ENCODE measurements at regions not wholly inside any gene's neighbourhood (a gene's known extent, or its start where the extent isn't known, plus 50 kb on each side); places are given as distances from the start of the nearest gene placed in this dataset.
"Not testable (repeated sequence)": the region's sequence is repeated elsewhere in the genome, so short reads cannot be mapped to it uniquely, and the experiment has no call there.

DNA sequence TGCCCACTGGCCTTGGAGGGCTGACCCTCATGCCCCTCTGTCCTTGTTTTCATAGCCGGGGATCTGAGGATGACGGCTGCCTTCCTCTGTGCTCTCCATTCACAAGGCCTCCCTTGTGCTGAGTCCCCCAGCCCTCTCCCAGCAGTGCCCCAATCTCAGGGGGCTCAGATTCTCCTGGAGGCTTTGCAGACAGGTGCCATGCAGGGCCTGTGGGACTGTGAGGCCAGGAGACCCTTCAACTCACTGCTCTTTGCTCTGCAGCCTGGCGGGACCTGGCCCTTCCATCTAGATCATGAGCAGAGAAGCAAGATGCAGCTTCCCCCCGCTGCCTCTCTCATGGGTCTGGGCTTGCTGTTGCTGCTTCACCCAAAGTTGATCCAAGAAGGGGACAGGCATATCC, 356.0 kb downstream of the BCL11B start:
- no peak for DNase-seq (ENCODE audit: low read depth)

GRCh38 chr14:98916476-98916875, 355.5 kb downstream of the BCL11B start:
- DNase-seq (ENCODE audit: low read depth), result no peak

- DNase-seq (ENCODE audit: low read depth), result no peak
Measured at GRCh38 chr14:98919434-98919833, 352.6 kb downstream of the BCL11B start.

- DNase-seq (ENCODE audit: low read depth), result not testable (repeated sequence)
Measured at GRCh38 chr14:98921306-98921705, 350.7 kb downstream of the BCL11B start.

- DNase-seq (ENCODE audit: low read depth), result no peak
Measured at GRCh38 chr14:98923596-98923995, 348.4 kb downstream of the BCL11B start.

- DNase-seq (ENCODE audit: low read depth), result no peak
Measured at GRCh38 chr14:98924046-98924445, 348.0 kb downstream of the BCL11B start.

- no peak for DNase-seq (ENCODE audit: low read depth)
Measured at GRCh38 chr14:98925354-98926040, 346.5 kb downstream of the BCL11B start.

DNA sequence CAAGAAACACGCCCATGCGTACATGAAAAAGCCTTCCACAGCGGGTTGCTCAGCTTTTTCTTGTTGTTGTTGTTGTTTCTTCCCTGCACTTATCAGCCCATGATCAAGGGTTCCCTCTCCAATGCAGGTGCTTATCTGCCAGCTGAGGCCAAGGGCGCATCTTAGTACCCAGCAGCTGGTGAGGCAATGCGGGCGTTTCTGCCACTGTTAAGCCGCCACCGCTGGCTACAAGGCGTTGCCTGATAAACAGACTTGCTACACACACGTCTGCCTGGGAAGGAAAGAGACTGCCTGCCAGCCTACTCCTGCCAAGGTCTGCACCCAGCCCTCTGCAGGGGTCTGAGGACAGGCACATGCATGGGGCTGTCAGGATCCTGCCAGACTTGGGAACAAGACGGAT, 345.9 kb downstream of the BCL11B start:
- peak; percentile 10 for DNase-seq (ENCODE audit: low read depth)

DNA sequence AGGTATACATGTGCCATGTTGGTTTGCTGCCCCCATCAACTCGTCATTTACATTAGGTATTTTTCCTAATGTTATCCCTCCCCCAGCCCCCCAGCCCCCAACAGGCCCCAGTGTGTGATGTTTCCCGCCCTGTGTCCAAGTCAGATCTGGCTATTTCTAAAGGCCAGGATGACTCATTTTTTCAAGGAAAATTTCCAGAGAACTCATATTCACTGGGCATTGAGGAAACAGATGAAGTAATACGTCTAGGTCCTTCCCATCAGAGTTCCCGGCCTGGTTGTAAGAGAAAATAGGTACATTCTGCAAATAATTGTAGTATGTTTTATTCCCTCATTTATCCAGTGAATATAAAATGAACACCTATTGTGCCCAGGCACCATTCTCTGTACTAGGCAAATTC, 345.2 kb downstream of the BCL11B start:
- no peak for DNase-seq (ENCODE audit: low read depth)

DNA sequence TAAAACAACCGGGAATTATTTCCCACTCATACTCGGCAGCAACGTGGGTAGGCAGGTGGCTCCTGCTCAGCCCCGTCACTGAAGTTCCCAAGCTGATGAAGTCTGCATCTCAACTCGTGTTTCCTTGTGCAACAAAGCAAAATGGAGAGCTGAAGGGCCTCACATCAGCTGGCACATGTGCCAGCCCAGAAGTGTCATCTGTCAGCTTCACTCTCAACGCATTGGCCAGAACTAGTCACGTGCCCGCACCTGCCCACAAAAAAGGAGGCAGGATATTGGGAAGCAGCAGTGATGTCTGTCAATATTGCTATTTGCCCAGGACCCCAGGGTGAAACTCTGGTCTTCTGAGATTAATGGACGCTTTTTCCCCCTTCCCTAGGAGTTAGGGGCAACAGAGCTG, 344.0 kb downstream of the BCL11B start:
- no peak for DNase-seq (ENCODE audit: low read depth)

DNA sequence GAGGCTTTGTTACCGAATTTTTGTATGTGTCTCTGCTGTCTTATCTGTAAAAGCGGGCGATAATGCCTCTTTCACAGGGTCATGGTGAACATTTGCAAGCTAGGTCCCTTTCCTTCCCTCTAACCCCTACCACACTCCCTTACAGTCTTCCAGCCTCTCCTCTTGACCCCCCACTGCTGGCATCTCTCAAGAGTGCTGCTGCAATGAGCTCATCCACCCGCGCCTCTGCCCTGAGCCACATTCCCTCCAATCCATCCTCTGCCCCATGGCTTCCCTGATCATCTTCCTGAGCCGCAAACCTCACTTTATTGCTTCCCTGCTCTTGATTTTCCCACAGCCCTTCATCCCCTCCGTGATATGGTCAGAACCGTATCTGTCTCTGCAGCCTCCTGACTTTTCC, 343.6 kb downstream of the BCL11B start:
- DNase-seq (ENCODE audit: low read depth), result no peak

DNA sequence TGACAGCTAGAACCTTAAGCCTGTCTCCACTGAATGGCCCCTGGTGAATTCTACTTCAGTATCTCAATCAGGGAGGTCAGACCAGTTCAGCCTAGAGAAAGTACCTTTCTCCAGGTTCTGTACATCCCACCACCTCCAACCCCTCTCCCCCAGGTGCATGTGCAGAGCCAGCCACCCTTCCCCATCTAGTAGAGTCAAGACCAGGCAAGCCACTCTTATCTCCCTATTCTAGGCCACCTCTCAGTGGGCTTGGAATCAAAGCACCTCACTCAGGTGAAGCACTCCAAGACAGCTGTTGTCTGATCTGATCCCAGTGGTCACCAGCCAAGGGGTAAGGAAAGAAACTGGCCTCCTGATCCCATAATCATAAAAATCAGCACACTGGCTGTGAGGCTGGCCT, 340.9 kb downstream of the BCL11B start:
- no peak for DNase-seq (ENCODE audit: low read depth)

DNA sequence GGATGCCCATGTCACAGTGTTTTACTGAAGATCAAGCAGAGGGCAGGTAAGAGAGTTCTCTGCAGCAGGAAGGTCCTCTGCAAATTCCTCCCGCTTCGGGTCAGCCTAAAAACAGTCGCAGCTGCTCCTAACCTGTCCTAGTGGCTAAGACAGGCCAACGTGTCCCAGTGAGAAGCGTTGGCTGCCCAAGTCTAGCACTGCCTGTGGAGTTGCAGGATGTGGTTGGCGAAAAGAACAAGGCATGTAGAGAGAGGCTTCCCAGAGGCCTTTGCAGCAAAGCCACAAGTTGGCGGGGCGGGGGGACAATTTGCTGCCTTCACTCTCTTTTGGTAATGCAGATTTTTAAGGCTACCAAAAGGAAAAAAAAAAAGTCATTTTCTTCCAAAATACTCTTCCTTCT, 340.1 kb downstream of the BCL11B start:
- peak; percentile 53 for DNase-seq (ENCODE audit: low read depth)

DNA sequence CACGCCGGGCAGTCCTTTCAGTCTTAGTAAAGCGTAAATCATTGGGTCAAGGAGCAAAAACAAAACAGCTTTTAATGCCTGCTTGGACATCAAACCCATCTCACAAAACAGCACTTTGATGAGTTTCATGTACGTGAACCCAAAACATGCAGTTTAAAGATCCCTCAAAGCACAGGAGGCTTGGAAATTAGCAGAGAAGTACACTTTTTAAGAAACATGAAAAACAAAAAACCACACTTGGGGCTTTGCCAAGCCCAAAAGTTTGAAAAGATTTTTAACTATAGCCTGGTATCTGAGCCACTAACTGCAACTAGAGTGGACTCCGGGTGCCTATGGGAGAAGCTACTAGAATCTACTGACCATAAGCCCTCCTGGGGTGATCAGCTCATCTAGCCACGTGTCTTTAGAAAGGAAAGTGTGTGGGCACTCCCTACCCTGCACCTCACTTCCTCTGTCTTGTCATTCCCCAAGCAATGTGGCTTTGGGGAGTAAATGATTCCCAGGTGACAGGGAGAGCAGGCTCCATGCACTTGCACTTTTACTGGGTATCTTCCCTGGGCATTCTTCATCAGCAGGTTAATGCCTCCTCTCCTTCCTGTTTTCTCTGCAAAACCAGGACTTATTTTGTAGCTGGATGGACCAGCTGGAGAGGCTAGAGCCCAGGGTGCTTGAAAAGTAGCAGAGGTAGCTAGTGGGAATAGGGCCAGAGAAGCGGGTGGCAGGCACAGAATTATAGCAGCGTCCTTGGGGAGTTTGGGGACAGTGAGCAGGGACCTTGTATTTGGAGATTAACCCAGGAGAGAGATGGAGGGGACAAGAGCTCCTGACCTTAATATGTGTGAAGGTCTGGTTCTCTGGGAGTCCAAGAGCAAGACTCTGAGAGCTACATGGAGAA, 339.3 kb downstream of the BCL11B start:
- DNase-seq (ENCODE audit: low read depth), result no peak

- DNase-seq (ENCODE audit: low read depth), result not testable (repeated sequence)
Measured at GRCh38 chr14:98934569-98934968, 337.4 kb downstream of the BCL11B start.

- no peak for DNase-seq (ENCODE audit: low read depth)
Measured at GRCh38 chr14:98935921-98936320, 336.1 kb downstream of the BCL11B start.

- no peak for DNase-seq (ENCODE audit: low read depth)
Measured at GRCh38 chr14:98937021-98937420, 335.0 kb downstream of the BCL11B start.

GRCh38 chr14:98937712-98938505, 334.1 kb downstream of the BCL11B start:
- no peak for DNase-seq (ENCODE audit: low read depth)

DNA sequence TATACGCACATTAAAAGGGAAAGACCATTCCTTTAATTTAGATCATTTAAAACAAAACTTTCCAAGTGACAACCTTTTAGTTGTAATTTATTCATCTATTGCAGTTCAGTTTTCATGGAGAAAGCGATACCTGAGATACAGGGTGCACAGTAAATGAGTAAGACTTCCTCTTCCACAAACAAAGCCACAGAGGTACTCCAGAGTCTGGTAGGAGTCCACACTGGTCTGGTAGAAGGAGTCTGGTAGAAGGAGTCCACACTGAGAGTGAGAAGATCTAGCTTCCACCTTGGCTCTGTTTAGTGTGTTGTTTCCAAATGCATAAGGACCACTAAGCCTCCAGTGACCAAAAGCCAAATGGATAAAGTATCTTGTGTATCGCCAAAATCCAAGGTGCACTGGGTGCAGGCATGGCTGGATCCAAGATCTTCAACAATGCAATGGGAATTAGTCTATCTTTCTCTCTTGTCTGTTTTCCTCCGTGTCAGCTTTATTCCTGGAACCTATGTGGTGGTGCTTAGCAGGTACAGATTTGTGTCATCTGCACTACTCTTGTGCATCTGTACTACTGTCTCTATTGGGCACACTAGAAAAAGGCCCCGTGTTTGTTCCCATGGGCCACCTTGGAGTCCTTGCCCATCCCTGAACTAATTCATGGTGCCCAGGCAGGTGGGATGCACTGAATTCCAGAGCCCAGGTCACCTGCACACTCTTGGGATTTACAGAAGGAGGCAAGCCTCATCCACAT, 331.1 kb downstream of the BCL11B start:
- DNase-seq (ENCODE audit: low read depth), result no peak

DNA sequence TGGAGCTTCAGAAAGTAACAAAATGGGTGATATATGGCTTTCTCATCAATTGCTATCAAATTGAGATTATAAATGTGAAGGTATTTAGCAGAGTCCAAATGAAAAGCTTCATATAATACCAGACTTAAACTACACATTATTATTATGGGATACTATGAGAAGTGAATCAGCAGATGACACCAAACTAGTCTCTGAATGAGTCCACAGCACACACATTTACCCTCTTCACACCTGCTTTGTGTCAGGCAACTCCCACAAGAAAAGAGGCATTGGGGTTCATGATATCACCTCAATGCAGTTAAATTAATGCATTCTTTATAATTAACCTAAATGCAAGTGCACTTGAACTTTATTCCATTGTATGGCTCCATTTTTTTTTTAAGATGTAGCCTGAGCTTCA, 330.5 kb downstream of the BCL11B start:
- no peak for DNase-seq (ENCODE audit: low read depth)

DNA sequence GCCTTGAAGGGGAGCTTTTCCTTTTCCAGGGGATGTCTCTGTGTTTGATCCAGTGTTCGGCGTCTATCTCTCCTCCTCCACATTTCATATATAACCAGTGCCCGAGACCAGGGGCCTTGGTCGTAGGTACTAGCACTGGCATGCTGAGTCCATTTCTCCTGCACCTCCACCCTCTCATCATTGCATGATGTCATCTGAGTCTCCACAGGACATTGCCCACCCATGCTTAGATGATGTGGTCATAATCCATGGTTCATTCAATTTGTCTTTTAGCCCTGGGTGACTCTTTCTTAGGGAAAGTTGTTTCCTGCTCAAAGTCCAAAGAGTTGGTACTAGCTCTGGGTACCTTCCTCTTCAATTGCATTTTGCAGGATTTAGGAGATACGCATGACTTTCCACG, 328.1 kb downstream of the BCL11B start:
- no peak for DNase-seq (ENCODE audit: low read depth)

DNA sequence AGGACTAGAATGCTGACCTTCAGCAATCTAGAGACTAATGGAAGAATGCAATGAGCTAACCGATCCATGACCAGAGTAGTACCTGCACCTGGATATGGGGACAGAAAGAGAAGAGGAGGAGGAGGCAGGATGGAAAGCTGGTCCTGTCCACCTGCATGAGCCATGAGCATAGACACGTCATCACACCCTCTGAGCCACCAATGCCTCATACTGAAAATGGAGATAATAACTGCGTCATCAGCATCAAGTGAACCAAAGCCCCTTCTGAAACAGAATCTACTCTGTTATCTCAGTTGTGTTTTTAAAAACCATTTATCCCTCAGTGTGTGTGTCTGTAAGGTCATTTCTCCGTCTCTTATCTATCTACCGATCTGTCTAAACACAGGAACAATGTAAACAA, 327.0 kb downstream of the BCL11B start:
- no peak for DNase-seq (ENCODE audit: low read depth)

All from T-helper 22 cell (primary cell).